Effector memory CD4-positive, alpha-beta T cell (primary cell): ENCODE measurements at regions not wholly inside any gene's neighbourhood (a gene's known extent, or its start where the extent isn't known, plus 50 kb on each side); places are given as distances from the start of the nearest gene placed in this dataset.
"Not testable (repeated sequence)": the region's sequence is repeated elsewhere in the genome, so short reads cannot be mapped to it uniquely, and the experiment has no call there.

ENCODE experiments used
- DNase-seq, 3 donors: peaks; one replicate each; pipeline ENCODE4 v3.0.0-alpha.2; 2020
- H3K27ac ChIP-seq: 2 replicates; pipeline ENCODE4 v1.7.0; 2013; ENCODE audit warnings: mild to moderate bottlenecking, low read length, moderate library complexity; ENCODE audit not compliant: insufficient read depth, poor library complexity, severe bottlenecking
- H3K27me3 ChIP-seq: replicated peaks from 2 replicates; pipeline ENCODE4 v1.7.0; 2013; ENCODE audit warnings: mild to moderate bottlenecking, low read length; ENCODE audit not compliant: insufficient read depth, control insufficient read depth, poor library complexity, severe bottlenecking
- H3K36me3 ChIP-seq: 2 replicates; pipeline ENCODE4 v1.7.0; 2013; ENCODE audit warnings: mild to moderate bottlenecking, low read length, moderate library complexity; ENCODE audit not compliant: control insufficient read depth, insufficient read depth
- H3K4me1 ChIP-seq: 2 replicates; pipeline ENCODE4 v1.7.0; 2013; ENCODE audit warnings: low read length, mild to moderate bottlenecking; ENCODE audit not compliant: control insufficient read depth, insufficient read depth, poor library complexity, severe bottlenecking
- H3K4me3 ChIP-seq: 2 replicates; pipeline ENCODE4 v1.7.0; 2013; ENCODE audit warnings: low read length, low read depth, mild to moderate bottlenecking; ENCODE audit not compliant: insufficient read depth, poor library complexity, severe bottlenecking
- H3K9me3 ChIP-seq: 2 replicates; pipeline ENCODE4 v1.7.0; 2013; ENCODE audit warnings: mild to moderate bottlenecking, low read length, moderate library complexity; ENCODE audit not compliant: control insufficient read depth

- H3K27ac ChIP-seq: no peak overlapping the region
- DNase-seq: no peak
- H3K27me3 ChIP-seq: no peaks in the 10 kb centered on the region
Observed at GRCh38 chr5:130747556-130747955, 417.5 kb downstream of the HINT1 start.

DNA sequence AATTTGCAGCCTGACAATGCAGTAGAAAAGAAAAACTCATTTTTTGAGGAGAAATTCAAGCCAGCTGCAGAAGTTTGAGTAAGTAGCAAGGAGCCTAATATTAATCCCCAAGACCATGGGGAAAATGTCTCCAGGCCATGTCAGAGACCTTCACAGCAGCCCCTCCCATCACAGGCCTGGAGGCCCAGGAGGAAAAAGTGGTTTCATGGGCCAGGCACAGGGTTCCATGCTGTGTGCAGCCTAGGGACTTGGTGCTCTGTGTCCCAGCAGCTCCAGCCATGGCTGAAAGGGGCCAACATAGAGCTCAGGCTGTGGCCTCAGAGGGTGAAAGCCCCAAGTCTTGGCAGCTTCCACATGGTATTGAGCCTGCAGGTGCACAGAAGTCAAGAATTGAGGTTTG lies 418.4 kb downstream of the HINT1 start:
- not testable (repeated sequence) for DNase-seq

More at GRCh38 chr5:130747556-130747955, 417.5 kb downstream of the HINT1 start:
- no peak overlapping the region for H3K4me3 ChIP-seq
- no peaks in the 10 kb centered on the region for H3K36me3 ChIP-seq
- H3K4me1 ChIP-seq: no peaks in the 10 kb centered on the region
- no peaks in the 10 kb centered on the region for H3K9me3 ChIP-seq

DNA sequence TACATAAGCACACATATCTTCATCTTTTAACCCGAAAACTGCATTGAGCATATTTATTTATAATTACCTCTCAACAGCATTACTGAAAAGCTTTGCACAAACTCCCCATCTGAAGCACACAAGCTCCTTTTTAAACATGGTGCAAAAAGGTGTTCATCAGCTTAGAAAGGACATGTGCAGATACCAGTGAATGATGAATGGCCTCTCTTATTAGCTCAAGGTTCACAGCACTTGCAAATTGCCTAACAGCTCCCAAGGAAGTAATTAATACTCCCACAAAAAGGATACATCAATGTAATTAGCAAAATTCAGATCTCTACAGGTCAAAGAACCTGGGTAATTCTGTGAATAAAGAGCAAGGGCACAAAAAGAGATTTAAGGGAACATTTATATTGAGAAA lies 422.0 kb downstream of the HINT1 start:
- Histone ChIP-seq H3K9me3 (no peaks in the 10 kb centered on the region), H3K27me3 (no peaks in the 10 kb centered on the region), H3K27ac (no peak overlapping the region), H3K36me3 (no peaks in the 10 kb centered on the region), H3K4me1 (no peaks in the 10 kb centered on the region), H3K4me3 (no peak overlapping the region)
- DNase-seq: no peak

More for the DNA sequence above, 418.4 kb downstream of the HINT1 start:
- not testable (repeated sequence) for H3K27me3 ChIP-seq, H3K9me3 ChIP-seq, H3K4me3 ChIP-seq, H3K36me3 ChIP-seq, H3K4me1 ChIP-seq, H3K27ac ChIP-seq

DNA sequence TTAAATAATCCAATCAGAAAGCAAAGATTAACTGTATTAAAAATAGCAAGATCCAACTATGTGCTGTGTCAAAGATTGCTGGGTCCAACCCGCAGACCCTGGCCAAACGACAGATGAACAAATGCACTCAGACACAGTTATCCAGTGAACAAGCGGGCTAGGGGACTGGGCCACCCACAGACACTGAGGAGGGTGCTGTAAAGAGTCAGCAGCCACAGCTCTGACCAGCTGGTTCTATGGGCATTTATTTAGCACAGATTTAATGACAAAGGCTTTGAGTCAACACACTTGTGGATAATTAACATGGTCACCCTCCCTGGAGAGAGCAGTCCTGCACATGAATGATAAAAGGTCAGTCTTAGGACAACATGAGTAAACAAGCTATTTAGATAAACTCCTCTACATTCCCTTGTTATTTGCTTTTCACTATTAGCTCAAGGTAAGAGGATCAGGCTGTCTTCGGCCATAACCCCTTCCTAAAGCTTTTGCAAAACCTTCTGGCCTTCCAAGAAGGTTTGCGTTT lies 424.9 kb downstream of the HINT1 start:
- H3K9me3 ChIP-seq: no peaks in the 10 kb centered on the region
- no peaks in the 10 kb centered on the region for H3K4me1 ChIP-seq
- H3K36me3 ChIP-seq: no peaks in the 10 kb centered on the region
- no peak overlapping the region for H3K27ac ChIP-seq
- no peak overlapping the region for H3K4me3 ChIP-seq
- no peaks in the 10 kb centered on the region for H3K27me3 ChIP-seq
- no peak for DNase-seq

- H3K36me3 ChIP-seq: no peaks in the 10 kb centered on the region
- DNase-seq: no peak
- no peak overlapping the region for H3K27ac ChIP-seq
- no peaks in the 10 kb centered on the region for H3K9me3 ChIP-seq
- H3K4me3 ChIP-seq: no peak overlapping the region
- H3K27me3 ChIP-seq: no peaks in the 10 kb centered on the region
- no peaks in the 10 kb centered on the region for H3K4me1 ChIP-seq
Observed at GRCh38 chr5:130731839-130732238, 433.2 kb downstream of the HINT1 start.

DNA sequence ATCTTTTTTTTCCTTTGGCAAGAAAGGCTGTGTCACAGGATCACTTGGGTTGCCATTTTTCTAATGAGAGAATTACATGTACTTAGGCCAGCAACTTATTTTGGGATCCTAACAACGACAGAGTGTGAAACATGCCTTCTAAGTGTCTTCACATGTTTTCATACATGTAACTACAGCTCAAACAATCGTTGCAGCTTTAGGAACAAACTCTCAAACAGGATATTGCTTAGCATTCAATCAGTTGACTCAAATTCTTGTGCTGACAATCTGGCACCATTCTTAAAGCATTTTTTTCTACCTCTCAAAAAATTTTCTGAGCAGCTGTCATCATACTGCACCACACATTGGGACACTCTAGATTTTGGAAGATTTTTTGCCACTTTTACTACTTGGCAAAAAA lies 435.5 kb downstream of the HINT1 start:
- Histone ChIP-seq H3K4me1 (no peaks in the 10 kb centered on the region), H3K9me3 (no peaks in the 10 kb centered on the region), H3K27me3 (no peaks in the 10 kb centered on the region), H3K36me3 (no peaks in the 10 kb centered on the region), H3K4me3 (no peak overlapping the region), H3K27ac (no peak overlapping the region)
- no peak for DNase-seq

GRCh38 chr5:130727830-130728229 lies 437.2 kb downstream of the HINT1 start:
- Histone ChIP-seq H3K27me3 (no peaks in the 10 kb centered on the region), H3K27ac (no peak overlapping the region), H3K36me3 (no peaks in the 10 kb centered on the region), H3K4me3 (no peak overlapping the region), H3K9me3 (no peaks in the 10 kb centered on the region), H3K4me1 (no peaks in the 10 kb centered on the region)
- DNase-seq: no peak

DNA sequence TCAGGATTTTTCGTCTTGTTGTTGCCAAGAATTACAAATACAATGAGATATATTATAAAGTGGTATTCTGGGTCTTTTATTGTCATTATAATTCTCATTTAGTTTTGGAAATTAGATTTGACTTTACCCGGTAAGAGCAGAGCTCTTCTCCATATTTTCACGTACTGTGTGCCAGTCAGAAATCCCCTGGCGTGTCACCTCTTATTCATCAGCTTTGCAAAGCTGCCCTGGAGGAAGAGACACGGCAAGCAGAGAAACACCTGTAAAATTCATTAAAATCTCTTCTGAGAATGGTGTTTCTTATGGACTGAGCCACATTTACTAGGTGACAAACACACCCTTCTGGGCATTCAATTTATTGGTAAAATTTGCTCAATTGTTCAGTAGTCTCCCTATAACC lies 440.4 kb downstream of the HINT1 start:
- Histone ChIP-seq H3K4me3 (no peak overlapping the region), H3K4me1 (no peaks in the 10 kb centered on the region), H3K9me3 (no peaks in the 10 kb centered on the region), H3K27ac (no peak overlapping the region), H3K27me3 (no peaks in the 10 kb centered on the region), H3K36me3 (no peaks in the 10 kb centered on the region)
- no peak for DNase-seq

DNA sequence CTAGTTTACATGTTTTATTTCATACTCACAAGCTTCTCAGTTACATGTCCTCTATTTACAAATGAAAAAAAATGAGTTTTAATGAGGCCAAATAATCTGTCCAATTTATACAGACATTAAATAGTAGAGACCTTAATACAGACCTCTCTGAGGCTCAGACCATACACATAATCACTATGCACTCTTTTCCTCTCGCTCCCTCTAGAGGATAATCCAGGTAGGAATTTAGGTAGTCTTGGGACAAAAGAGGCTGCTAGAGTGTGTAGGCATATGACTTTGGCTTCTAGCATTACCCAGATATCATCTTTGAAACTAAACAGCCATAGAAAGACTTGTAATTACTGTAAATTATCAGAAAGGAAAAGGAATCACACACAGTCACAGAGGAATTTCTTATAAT lies 444.7 kb downstream of the HINT1 start:
- no peak for DNase-seq
- H3K9me3 ChIP-seq: no peaks in the 10 kb centered on the region
- no peak overlapping the region for H3K27ac ChIP-seq
- H3K36me3 ChIP-seq: no peaks in the 10 kb centered on the region
- no peak overlapping the region for H3K4me3 ChIP-seq
- peaks cover 2% of the 10 kb centered on the region for H3K27me3 ChIP-seq
- H3K4me1 ChIP-seq: no peaks in the 10 kb centered on the region

GRCh38 chr5:130715541-130715940 lies 449.5 kb downstream of the HINT1 start:
- H3K4me3 ChIP-seq: no peak overlapping the region
- no peaks in the 10 kb centered on the region for H3K4me1 ChIP-seq
- no peak for DNase-seq
- H3K27ac ChIP-seq: no peak overlapping the region
- H3K9me3 ChIP-seq: no peaks in the 10 kb centered on the region
- H3K27me3 ChIP-seq: peaks cover 10% of the 10 kb centered on the region
- no peaks in the 10 kb centered on the region for H3K36me3 ChIP-seq

DNA sequence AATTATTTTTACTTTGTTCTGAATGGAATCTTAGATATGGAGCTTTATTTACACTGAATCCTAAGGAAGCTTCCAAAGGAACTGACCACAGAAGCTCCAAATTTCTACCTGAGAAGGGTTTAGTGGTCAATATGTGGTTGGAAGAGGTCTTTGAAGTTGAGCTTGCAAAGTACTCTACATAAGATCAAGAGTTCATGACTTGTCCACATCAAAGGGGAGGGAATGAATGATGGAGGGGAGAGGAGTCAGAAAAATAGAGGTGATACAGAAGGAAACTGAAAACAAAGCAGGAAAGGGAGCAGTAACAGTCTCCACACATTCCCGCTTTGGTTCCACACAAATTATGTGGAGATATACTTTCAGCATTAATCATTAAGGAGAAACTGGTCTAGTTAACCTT lies 450.9 kb downstream of the HINT1 start:
- no peaks in the 10 kb centered on the region for H3K4me1 ChIP-seq
- H3K27ac ChIP-seq: no peak overlapping the region
- DNase-seq: no peak

More for the DNA sequence above, 450.9 kb downstream of the HINT1 start:
- no peaks in the 10 kb centered on the region for H3K9me3 ChIP-seq
- no peaks in the 10 kb centered on the region for H3K36me3 ChIP-seq
- H3K27me3 ChIP-seq: peaks cover 10% of the 10 kb centered on the region
- H3K4me3 ChIP-seq: no peak overlapping the region
